ENCODE measurements at regions not wholly inside any gene's neighbourhood (a gene's known extent, or its start where the extent isn't known, plus 50 kb on each side); places are given as distances from the start of the nearest gene placed in this dataset.

DNA sequence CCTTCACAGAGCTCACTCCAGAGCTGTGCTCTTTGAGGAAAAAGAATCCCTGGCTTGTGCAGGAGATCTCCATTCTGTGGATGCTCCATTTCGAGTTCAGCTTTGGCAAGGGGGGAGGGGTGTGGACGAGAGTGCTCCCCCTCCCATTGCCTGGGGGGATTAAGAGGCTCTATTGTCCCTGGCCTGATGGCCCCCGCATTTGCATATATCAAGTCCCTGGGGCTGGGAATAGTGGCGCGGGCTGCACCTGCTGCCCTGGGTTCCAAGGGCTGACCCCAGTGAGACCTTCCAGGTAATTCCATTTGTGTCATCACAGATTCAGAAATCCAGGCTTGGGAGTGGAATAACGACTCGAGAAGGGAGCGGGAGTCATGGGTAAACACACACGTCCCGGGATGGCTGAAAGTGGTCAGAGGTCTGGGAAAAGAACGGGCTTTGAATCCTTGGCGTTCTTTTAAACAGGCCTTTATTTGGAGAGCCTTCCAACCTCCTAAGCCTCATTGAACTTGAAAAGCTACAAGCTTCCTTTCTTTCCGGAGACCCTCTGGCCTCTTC is 479.3 kb downstream of the HS3ST3B1 start:
- Histone ChIP-seq H3K4me1 (no peaks in the 10 kb centered on the region), H3K9me3 (no peaks in the 10 kb centered on the region), H3K36me3 (replicated peaks) (no peaks in the 10 kb centered on the region), H3K4me3 (no peak overlapping the region), H3K27me3 (ENCODE audit: low read depth) (no peaks in the 10 kb centered on the region)
- no peak for DNase-seq (ENCODE audit: low spot score in 2 of 2)
- in situ Hi-C loops (cut with MboI; ENCODE audit: low sequenced_read_pairs) = no loop called here

DNA sequence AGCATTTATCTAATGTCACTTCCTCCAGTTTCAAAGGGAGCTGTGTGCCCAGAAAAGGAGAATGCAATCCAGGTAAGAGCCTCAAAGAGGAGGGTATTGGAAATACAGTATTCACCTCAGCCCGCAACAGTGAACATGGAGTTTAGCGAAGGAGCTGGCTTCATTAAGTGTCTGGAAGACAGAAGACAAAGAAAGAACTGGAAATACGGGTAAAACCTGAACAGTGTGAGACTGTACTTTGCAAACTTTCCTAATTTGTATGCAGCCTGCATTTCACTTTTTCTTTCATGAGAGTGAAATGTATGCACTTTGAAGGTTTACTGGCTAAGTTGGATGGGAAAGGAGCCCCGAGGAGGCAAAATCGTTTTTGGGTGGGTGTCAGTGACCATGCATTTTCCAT is 478.4 kb downstream of the HS3ST3B1 start:
- Histone ChIP-seq H3K9me3 (no peaks in the 10 kb centered on the region), H3K4me3 (no peak overlapping the region), H3K27me3 (ENCODE audit: low read depth) (no peaks in the 10 kb centered on the region), H3K4me1 (no peaks in the 10 kb centered on the region), H3K36me3 (replicated peaks) (no peaks in the 10 kb centered on the region)
- in situ Hi-C loops (cut with MboI; ENCODE audit: low sequenced_read_pairs) = no loop called here
- DNase-seq (ENCODE audit: low spot score in 2 of 2) = no peak

DNA sequence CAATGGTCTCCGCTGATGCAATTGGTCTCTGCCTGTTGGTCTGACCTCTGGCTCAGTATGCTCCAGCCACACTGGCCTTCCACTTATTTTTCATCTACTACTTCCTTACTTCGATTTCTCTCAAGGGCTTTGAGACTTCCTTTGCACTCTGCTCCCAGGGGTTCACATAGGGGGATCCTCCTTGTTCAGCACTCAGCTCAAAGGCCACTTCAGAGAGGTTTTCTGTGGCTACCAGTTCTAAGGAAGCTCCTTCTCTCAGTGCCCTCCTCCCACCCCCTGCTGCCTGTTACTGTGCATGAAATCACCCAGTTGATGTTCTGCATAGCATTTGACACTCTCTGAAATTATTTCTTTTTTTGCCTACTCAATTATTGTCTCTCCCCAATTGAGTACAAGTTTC is 476.4 kb downstream of the HS3ST3B1 start:
- Histone ChIP-seq H3K27me3 (ENCODE audit: low read depth) (no peaks in the 10 kb centered on the region), H3K36me3 (replicated peaks) (no peaks in the 10 kb centered on the region), H3K9me3 (no peaks in the 10 kb centered on the region), H3K4me3 (no peak overlapping the region), H3K4me1 (no peaks in the 10 kb centered on the region)
- in situ Hi-C loops (cut with MboI; ENCODE audit: low sequenced_read_pairs) = no loop called here
- DNase-seq (ENCODE audit: low spot score in 2 of 2) = no peak

DNA sequence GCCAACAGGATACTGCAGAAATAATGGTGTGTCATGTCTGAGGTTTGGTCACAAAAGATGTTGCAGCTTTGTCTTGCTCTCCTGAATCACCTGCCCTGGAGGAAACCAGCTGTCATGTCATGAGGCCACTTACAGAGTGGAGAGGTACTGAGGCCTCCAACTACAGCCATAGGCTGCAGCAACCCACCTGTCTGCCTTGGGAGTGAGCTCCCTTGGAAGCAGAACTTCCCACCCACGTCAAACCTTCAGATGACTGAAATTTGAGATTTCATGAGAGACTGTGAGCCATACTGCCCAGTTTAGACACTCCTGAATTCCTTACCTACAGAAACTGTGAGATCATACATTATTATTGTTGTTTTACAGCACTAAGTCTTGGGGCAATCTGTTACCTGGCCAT is 475.9 kb downstream of the HS3ST3B1 start:
- Histone ChIP-seq H3K36me3 (replicated peaks) (no peaks in the 10 kb centered on the region), H3K4me1 (no peaks in the 10 kb centered on the region), H3K27me3 (ENCODE audit: low read depth) (no peaks in the 10 kb centered on the region), H3K9me3 (no peaks in the 10 kb centered on the region), H3K4me3 (no peak overlapping the region)
- in situ Hi-C loops (cut with MboI; ENCODE audit: low sequenced_read_pairs) = no loop called here
- DNase-seq (ENCODE audit: low spot score in 2 of 2) = no peak

DNA sequence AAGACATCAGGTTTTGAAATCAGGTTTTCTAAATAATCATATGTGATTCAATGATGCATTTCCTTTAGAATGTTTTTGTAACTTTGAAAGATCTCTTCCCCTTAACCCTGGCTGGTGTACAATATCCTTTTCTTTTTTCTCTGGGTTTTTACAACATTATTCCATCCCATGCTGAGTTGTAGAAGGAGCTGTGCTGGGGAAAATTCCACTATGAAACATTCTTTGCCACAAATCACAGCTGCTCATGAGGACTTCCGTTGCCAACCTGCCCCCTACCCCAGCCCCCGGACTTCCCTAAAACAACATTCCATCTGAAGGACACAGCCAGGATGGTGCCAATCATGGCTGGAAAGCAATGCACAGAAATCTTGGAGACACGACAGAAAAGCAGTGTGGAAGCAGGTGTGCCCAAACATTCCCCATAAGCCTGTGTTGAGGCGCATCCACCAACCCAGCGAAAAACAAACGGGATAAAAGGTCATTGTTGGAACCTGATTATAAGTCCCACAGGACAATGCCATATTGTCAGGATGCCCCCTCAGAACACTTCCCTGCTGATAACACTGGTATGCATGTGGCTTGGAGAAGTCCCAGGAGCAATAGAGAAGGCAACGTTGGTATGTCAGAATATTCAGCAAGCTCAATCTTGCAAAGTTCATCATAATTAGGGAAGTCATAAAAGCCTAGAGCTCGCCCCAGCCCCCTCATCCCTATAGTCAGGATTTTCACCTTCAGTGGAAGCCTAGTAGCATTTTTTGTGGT is 475.0 kb downstream of the HS3ST3B1 start:
- H3K36me3 ChIP-seq (replicated peaks) = no peaks in the 10 kb centered on the region
- H3K4me1 ChIP-seq = no peaks in the 10 kb centered on the region
- no peaks in the 10 kb centered on the region for H3K27me3 ChIP-seq (ENCODE audit: low read depth)
- DNase-seq (ENCODE audit: low spot score in 2 of 2) = no peak
- H3K4me3 ChIP-seq = no peak overlapping the region
- in situ Hi-C loops (cut with MboI; ENCODE audit: low sequenced_read_pairs) = no loop called here
- H3K9me3 ChIP-seq = no peaks in the 10 kb centered on the region

- H3K36me3 ChIP-seq (replicated peaks) = no peaks in the 10 kb centered on the region
- no peaks in the 10 kb centered on the region for H3K9me3 ChIP-seq
- no peaks in the 10 kb centered on the region for H3K27me3 ChIP-seq (ENCODE audit: low read depth)
- no peak for DNase-seq (ENCODE audit: low spot score in 2 of 2)
- in situ Hi-C loops (cut with MboI; ENCODE audit: low sequenced_read_pairs) = no loop called here
- H3K4me1 ChIP-seq = no peaks in the 10 kb centered on the region
- no peak overlapping the region for H3K4me3 ChIP-seq
Measured at GRCh38 chr17:14774774-14775173, 473.9 kb downstream of the HS3ST3B1 start.

DNA sequence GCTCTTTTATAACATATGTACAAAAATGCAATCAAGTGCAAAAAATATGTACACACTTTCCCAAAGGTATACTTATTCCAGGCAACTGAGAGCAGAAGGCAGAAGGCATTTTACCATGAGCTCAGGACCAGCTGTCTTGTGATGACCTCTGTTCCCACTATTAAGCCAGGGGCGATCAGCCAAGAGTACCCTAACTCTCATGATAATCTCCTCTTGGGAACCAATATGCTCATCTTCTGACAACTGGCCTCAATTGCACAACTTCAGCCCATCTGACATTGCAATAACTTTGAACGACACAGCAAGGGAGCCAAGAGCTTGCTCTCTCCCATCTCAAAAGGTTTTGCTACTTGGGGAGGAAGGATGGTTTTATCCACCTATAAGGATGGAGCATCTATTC is 471.9 kb downstream of the HS3ST3B1 start:
- Histone ChIP-seq H3K4me1 (no peaks in the 10 kb centered on the region), H3K27me3 (ENCODE audit: low read depth) (no peaks in the 10 kb centered on the region), H3K4me3 (no peak overlapping the region), H3K36me3 (replicated peaks) (no peaks in the 10 kb centered on the region), H3K9me3 (no peaks in the 10 kb centered on the region)
- no peak for DNase-seq (ENCODE audit: low spot score in 2 of 2)
- in situ Hi-C loops (cut with MboI; ENCODE audit: low sequenced_read_pairs) = no loop called here

DNA sequence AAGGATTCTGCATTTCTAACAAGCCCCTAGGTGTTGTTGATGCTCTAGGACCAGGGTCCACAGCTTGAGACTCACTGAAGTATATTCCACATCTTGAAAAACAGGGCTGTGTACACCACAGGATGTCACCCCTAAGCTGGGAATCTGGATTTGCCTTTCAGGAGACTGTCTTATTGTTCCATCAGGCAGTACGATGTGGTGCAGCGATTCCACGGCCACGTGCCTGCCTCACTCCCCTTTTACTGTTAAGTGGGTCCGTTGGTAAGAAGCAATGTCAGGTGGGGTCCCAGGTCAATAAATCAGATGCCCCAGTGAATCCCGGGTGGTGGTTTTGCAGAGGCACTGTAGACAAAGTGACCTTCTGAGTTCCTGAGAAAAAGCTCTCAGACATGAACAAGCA is 470.7 kb downstream of the HS3ST3B1 start:
- in situ Hi-C loops (cut with MboI; ENCODE audit: low sequenced_read_pairs) = no loop called here
- Histone ChIP-seq H3K9me3 (no peaks in the 10 kb centered on the region), H3K36me3 (replicated peaks) (no peaks in the 10 kb centered on the region), H3K4me1 (no peaks in the 10 kb centered on the region), H3K27me3 (ENCODE audit: low read depth) (no peaks in the 10 kb centered on the region), H3K4me3 (no peak overlapping the region)
- DNase-seq (ENCODE audit: low spot score in 2 of 2) = no peak

GRCh38 chr17:14768923-14769322 is 468.0 kb downstream of the HS3ST3B1 start:
- Histone ChIP-seq H3K9me3 (no peaks in the 10 kb centered on the region), H3K36me3 (replicated peaks) (no peaks in the 10 kb centered on the region), H3K27me3 (ENCODE audit: low read depth) (no peaks in the 10 kb centered on the region), H3K4me3 (no peak overlapping the region), H3K4me1 (no peaks in the 10 kb centered on the region)
- DNase-seq (ENCODE audit: low spot score in 2 of 2) = no peak
- in situ Hi-C loops (cut with MboI; ENCODE audit: low sequenced_read_pairs) = no loop called here

- H3K27me3 ChIP-seq (ENCODE audit: low read depth) = no peaks in the 10 kb centered on the region
- no peaks in the 10 kb centered on the region for H3K9me3 ChIP-seq
- H3K4me3 ChIP-seq = no peak overlapping the region
- H3K4me1 ChIP-seq = no peaks in the 10 kb centered on the region
- no peak for DNase-seq (ENCODE audit: low spot score in 2 of 2)
- H3K36me3 ChIP-seq (replicated peaks) = no peaks in the 10 kb centered on the region
- in situ Hi-C loops (cut with MboI; ENCODE audit: low sequenced_read_pairs) = no loop called here
Measured at GRCh38 chr17:14762736-14763479, 462.0 kb downstream of the HS3ST3B1 start.

DNA sequence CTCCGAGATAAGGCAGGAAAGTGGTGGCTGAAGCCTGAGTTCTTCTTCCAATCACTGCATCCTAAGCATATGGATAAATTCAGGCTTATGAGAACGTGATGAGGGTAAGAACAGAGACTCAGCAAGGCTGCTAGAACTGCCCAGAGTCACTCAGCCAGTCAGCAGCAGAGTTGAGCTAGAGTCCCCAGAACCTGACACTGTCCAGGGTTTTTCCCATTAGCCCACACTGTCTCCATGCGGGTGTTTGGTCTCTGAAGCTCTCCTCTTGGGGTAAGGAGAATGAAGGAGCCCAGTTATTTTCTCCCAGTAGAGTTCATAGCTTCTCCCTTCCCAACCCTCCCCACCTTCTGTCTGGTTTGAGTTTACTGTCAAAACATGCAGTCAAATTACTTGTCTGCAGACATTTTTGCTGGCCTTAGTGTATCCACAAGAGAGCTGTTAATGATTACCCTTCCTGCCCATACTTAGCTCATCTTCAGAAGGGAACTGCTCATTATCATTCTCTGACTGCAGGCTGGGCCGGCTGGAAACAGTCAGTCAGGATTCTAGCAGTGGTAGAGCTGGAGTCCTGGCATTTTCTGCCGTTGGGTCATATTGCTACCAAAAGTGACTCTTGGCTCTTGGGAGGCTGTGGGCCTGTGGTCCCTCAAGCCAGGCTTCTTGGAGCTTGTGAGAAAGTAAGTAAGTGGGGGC is 460.0 kb downstream of the HS3ST3B1 start:
- in situ Hi-C loops (cut with MboI; ENCODE audit: low sequenced_read_pairs) = no loop called here
- no peak for DNase-seq (ENCODE audit: low spot score in 2 of 2)
- Histone ChIP-seq H3K27me3 (ENCODE audit: low read depth) (no peaks in the 10 kb centered on the region), H3K4me1 (no peaks in the 10 kb centered on the region), H3K36me3 (replicated peaks) (no peaks in the 10 kb centered on the region), H3K9me3 (no peaks in the 10 kb centered on the region), H3K4me3 (no peak overlapping the region)

DNA sequence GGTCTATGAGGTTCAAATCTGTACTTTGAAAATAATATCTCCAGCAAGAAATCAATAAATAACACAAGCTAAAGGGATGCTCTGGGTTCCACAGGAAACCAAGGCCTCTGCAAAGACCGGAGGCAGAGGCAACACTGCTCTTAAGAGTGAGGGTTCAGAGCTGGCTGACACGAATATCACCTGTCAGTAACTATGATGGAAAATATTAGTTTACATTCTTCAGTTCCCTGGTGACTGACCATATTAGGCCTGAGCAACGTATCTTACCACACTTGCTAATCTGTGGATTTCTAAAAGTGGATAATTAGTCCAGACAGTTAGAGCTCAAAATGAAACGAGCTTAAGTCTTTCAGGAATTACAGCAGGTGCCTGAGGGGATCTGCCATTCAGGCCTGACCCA is 459.3 kb downstream of the HS3ST3B1 start:
- in situ Hi-C loops (cut with MboI; ENCODE audit: low sequenced_read_pairs) = no loop called here
- Histone ChIP-seq H3K27me3 (ENCODE audit: low read depth) (no peaks in the 10 kb centered on the region), H3K4me3 (no peak overlapping the region)

GRCh38 chr17:14759325-14759724 is 458.4 kb downstream of the HS3ST3B1 start:
- Histone ChIP-seq H3K27me3 (ENCODE audit: low read depth) (no peaks in the 10 kb centered on the region), H3K9me3 (no peaks in the 10 kb centered on the region), H3K4me3 (no peak overlapping the region), H3K36me3 (replicated peaks) (no peaks in the 10 kb centered on the region), H3K4me1 (no peaks in the 10 kb centered on the region)
- no peak for DNase-seq (ENCODE audit: low spot score in 2 of 2)
- in situ Hi-C loops (cut with MboI; ENCODE audit: low sequenced_read_pairs) = no loop called here

More for the DNA sequence above, 459.3 kb downstream of the HS3ST3B1 start:
- no peak for DNase-seq (ENCODE audit: low spot score in 2 of 2)
- H3K36me3 ChIP-seq (replicated peaks) = no peaks in the 10 kb centered on the region
- no peaks in the 10 kb centered on the region for H3K9me3 ChIP-seq
- no peaks in the 10 kb centered on the region for H3K4me1 ChIP-seq

- H3K4me3 ChIP-seq = no peak overlapping the region
- no peaks in the 10 kb centered on the region for H3K4me1 ChIP-seq
- H3K36me3 ChIP-seq (replicated peaks) = no peaks in the 10 kb centered on the region
- in situ Hi-C loops (cut with MboI; ENCODE audit: low sequenced_read_pairs) = no loop called here
- DNase-seq (ENCODE audit: low spot score in 2 of 2) = no peak
- no peaks in the 10 kb centered on the region for H3K9me3 ChIP-seq
- no peaks in the 10 kb centered on the region for H3K27me3 ChIP-seq (ENCODE audit: low read depth)
Measured at GRCh38 chr17:14756479-14756878, 455.6 kb downstream of the HS3ST3B1 start.
